Fibroblast of lung (primary cell): ENCODE measurements at regions not wholly inside any gene's neighbourhood (a gene's known extent, or its start where the extent isn't known, plus 50 kb on each side); places are given as distances from the start of the nearest gene placed in this dataset.

Experiments used
- EZH2 ChIP-seq: IDR thresholded peaks from 2 replicates; pipeline ENCODE4 v1.5.1; 2012; ENCODE audit warnings: low read length, control low read depth, mild to moderate bottlenecking; ENCODE audit errors: missing control alignments
- TF ChIP-seq, protein P1 (sequence below), 2 donors: IDR thresholded peaks in 1 of 2; conservative IDR thresholded peaks in 1 of 2; 1 replicate in 1 of 2; 2 replicates in 1 of 2; pipeline ENCODE4 v1.5.1; 2011 to 2012; ENCODE audit warnings: low read length in 2 of 2, control low read depth in 1 of 2, inconsistent platforms in 1 of 2, low read depth in 1 of 2, mild to moderate bottlenecking in 1 of 2

- TF ChIP-seq, protein P1, sequence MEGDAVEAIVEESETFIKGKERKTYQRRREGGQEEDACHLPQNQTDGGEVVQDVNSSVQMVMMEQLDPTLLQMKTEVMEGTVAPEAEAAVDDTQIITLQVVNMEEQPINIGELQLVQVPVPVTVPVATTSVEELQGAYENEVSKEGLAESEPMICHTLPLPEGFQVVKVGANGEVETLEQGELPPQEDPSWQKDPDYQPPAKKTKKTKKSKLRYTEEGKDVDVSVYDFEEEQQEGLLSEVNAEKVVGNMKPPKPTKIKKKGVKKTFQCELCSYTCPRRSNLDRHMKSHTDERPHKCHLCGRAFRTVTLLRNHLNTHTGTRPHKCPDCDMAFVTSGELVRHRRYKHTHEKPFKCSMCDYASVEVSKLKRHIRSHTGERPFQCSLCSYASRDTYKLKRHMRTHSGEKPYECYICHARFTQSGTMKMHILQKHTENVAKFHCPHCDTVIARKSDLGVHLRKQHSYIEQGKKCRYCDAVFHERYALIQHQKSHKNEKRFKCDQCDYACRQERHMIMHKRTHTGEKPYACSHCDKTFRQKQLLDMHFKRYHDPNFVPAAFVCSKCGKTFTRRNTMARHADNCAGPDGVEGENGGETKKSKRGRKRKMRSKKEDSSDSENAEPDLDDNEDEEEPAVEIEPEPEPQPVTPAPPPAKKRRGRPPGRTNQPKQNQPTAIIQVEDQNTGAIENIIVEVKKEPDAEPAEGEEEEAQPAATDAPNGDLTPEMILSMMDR (conservative IDR thresholded peaks at IDR 0.05 in 1 of 2, IDR thresholded peaks at IDR 0.05 in 1 of 2; ENCODE audit: low read depth in 1 of 2, low read length in 2 of 2) = no peak
- no peak for TF ChIP-seq EZH2
Observed at GRCh38 chr1:228922722-228923376, 187.6 kb downstream of the RHOU start.
